Tibial artery (tissue), 4 donors: ENCODE measurements at regions not wholly inside any gene's neighbourhood (a gene's known extent, or its start where the extent isn't known, plus 50 kb on each side); places are given as distances from the start of the nearest gene placed in this dataset.

Experiments
- DNase-seq, 2 donors: peaks; one replicate each; pipeline ENCODE4 v3.0.0-alpha.2; 2019
- H3K27ac ChIP-seq, 2 donors: fragments of 200-600 bp; sonication (generic) in 1 of 2; 1 replicate in 1 of 2; 2 replicates in 1 of 2; pipeline ENCODE4 v1.5.1; 2018 to 2019; ENCODE audit warnings: mild to moderate bottlenecking in 1 of 2
- H3K27me3 ChIP-seq, 2 donors: fragments of 200-600 bp; sonication (generic) in 1 of 2; one replicate each; pipeline versions ENCODE4 v1.5.1 to v1.6.0; 2016 to 2019
- H3K36me3 ChIP-seq, 3 donors: fragments of 200-600 bp; sonication (generic) in 2 of 3; one replicate each; pipeline ENCODE4 v1.5.1; 2016 to 2019; ENCODE audit warnings: mild to moderate bottlenecking in 2 of 3
- H3K4me1 ChIP-seq, 4 donors: fragments of 200-600 bp; sonication (generic) in 2 of 4; 1 replicate in 3 of 4; 2 replicates in 1 of 4; pipeline ENCODE4 v1.5.1; 2016 to 2019
- H3K4me3 ChIP-seq, 2 donors: fragments of 200-600 bp; sonication (generic) in 1 of 2; 1 replicate in 1 of 2; 2 replicates in 1 of 2; pipeline ENCODE4 v1.5.1; 2018 to 2019; ENCODE audit warnings: mild to moderate bottlenecking in 2 of 2
- H3K9me3 ChIP-seq, 3 donors: fragments of 200-600 bp; sonication (generic) in 1 of 3; one replicate each; pipeline ENCODE4 v1.5.1; 2016 to 2019
- CTCF ChIP-seq, 2 experiments: fragments of 200-600 bp in 1 of 2; fragments of 450-650 bp in 1 of 2; IDR thresholded peaks; one replicate each; pipeline ENCODE4 v1.5.1; 2017 to 2019; ENCODE audit warnings: antibody characterized with exemption in 2 of 2, mild to moderate bottlenecking in 1 of 2, moderate library complexity in 1 of 2
- intact Hi-C: fragments of 100-400 bp; cut with DNase I; formaldehyde crosslinking; loops from one replicate; pipeline ENCODE4 v1.15.0; 2023; ENCODE audit warnings: low total_unique reads

GRCh38 chr20:57922083-57922482 lies 212.3 kb upstream of the PMEPA1 start:
- DNase-seq: no peak
- Histone ChIP-seq H3K27me3 (no peaks in the 10 kb centered on the region), H3K9me3 (peaks cover 0 to 11% (median 0%) of the 10 kb centered on the region in 3 donors), H3K27ac (no peak overlapping the region), H3K36me3 (no peaks in the 10 kb centered on the region), H3K4me1 (peaks cover 0 to 2% (median 0%) of the 10 kb centered on the region in 4 donors), H3K4me3 (no peak overlapping the region)
- intact Hi-C loops: no loop called here
- no peak for TF ChIP-seq CTCF (IDR thresholded peaks at IDR 0.05)

GRCh38 chr20:57921676-57922075 lies 211.9 kb upstream of the PMEPA1 start:
- Histone ChIP-seq H3K4me3 (no peak overlapping the region), H3K36me3 (no peaks in the 10 kb centered on the region), H3K4me1 (peaks cover 0 to 2% (median 0%) of the 10 kb centered on the region in 4 donors), H3K9me3 (peaks cover 0 to 10% (median 0%) of the 10 kb centered on the region in 3 donors), H3K27me3 (no peaks in the 10 kb centered on the region), H3K27ac (no peak overlapping the region)
- no peak for TF ChIP-seq CTCF (IDR thresholded peaks at IDR 0.05)
- intact Hi-C loops: no loop called here
- no peak for DNase-seq

GRCh38 chr20:57920971-57921370 lies 211.2 kb upstream of the PMEPA1 start:
- TF ChIP-seq CTCF (IDR thresholded peaks at IDR 0.05): no peak
- Histone ChIP-seq H3K4me1 (peaks cover 0 to 2% (median 0%) of the 10 kb centered on the region in 4 donors), H3K36me3 (no peaks in the 10 kb centered on the region), H3K9me3 (peaks cover 0 to 3% (median 0%) of the 10 kb centered on the region in 3 donors), H3K27me3 (no peaks in the 10 kb centered on the region), H3K27ac (no peak overlapping the region), H3K4me3 (no peak overlapping the region)
- intact Hi-C loops: no loop called here
- no peak for DNase-seq

GRCh38 chr20:57919049-57919448 lies 209.2 kb upstream of the PMEPA1 start:
- Histone ChIP-seq H3K4me1 (peaks cover 0 to 2% (median 0%) of the 10 kb centered on the region in 4 donors), H3K27ac (no peak overlapping the region), H3K36me3 (no peaks in the 10 kb centered on the region), H3K27me3 (no peaks in the 10 kb centered on the region), H3K4me3 (no peak overlapping the region), H3K9me3 (no peaks in the 10 kb centered on the region)
- TF ChIP-seq CTCF (IDR thresholded peaks at IDR 0.05): no peak
- intact Hi-C loops: loop anchor here (5.0 kb wide), 1 partner anchor 1232 kb away; no protein-coding TSS in a partner anchor
- no peak for DNase-seq

- Histone ChIP-seq H3K27me3 (no peaks in the 10 kb centered on the region), H3K27ac (no peak overlapping the region), H3K9me3 (no peaks in the 10 kb centered on the region), H3K4me1 (peaks cover 0 to 2% (median 0%) of the 10 kb centered on the region in 4 donors), H3K4me3 (no peak overlapping the region), H3K36me3 (no peaks in the 10 kb centered on the region)
- intact Hi-C loops: loop anchor here (5.0 kb wide), 1 partner anchor 1231 kb away; no protein-coding TSS in a partner anchor
- no peak for TF ChIP-seq CTCF (IDR thresholded peaks at IDR 0.05)
- no peak for DNase-seq
These were observed 208.7 kb upstream of the PMEPA1 start for GRCh38 chr20:57918551-57918950.

- DNase-seq: no peak
- no peaks in the 10 kb centered on the region for H3K27me3 ChIP-seq
These were observed 204.4 kb upstream of the PMEPA1 start for GRCh38 chr20:57914205-57914604.

More at GRCh38 chr20:57914205-57914604, 204.4 kb upstream of the PMEPA1 start:
- Histone ChIP-seq H3K4me1 (peaks cover 0 to 13% (median 5%) of the 10 kb centered on the region in 4 donors), H3K9me3 (no peaks in the 10 kb centered on the region), H3K36me3 (no peaks in the 10 kb centered on the region), H3K27ac (no peak overlapping the region), H3K4me3 (no peak overlapping the region)
- intact Hi-C loops: no loop called here
- no peak for TF ChIP-seq CTCF (IDR thresholded peaks at IDR 0.05)
